Fibroblast of mammary gland (primary cell): ENCODE measurements at regions not wholly inside any gene's neighbourhood (a gene's known extent, or its start where the extent isn't known, plus 50 kb on each side); places are given as distances from the start of the nearest gene placed in this dataset.
A peak's percentile ranks its signal among the peaks of the same experiment; 100 is the strongest.

ENCODE experiments used
- DNase-seq: peaks from one replicate; pipeline ENCODE4 v3.0.0-alpha.2; 2010; ENCODE audit warnings: low read depth
- H3K4me3 ChIP-seq: 2 replicates; pipeline ENCODE4 v1.5.1; 2011; ENCODE audit warnings: low read depth, mild to moderate bottlenecking, low read length, moderate library complexity; ENCODE audit not compliant: control insufficient read depth
- TF ChIP-seq, protein P1 (sequence below): conservative IDR thresholded peaks from 2 replicates; pipeline ENCODE4 v1.5.1; 2011; ENCODE audit warnings: low read depth, low read length, inconsistent platforms; ENCODE audit not compliant: control insufficient read depth, insufficient read depth

DNA sequence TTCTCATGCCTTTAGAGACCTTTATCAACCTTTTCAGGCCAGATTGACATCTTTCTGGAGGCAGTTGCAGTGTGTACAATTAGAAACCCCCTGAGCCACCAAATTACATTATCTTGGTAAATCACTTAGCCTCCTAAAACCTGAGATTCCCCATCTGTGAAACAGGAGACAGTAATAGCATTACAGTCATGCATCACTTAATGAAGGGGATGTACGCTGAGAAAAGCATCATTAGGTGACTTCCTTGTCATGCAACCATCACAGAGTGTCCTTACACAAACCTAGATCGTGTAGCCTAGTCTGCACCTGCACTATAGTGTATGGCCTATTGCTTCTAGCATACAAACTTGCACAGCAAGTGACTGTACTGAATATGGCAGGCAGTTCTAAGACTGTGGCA is 400.8 kb upstream of the CNTN3 start:
- TF ChIP-seq, protein P1, sequence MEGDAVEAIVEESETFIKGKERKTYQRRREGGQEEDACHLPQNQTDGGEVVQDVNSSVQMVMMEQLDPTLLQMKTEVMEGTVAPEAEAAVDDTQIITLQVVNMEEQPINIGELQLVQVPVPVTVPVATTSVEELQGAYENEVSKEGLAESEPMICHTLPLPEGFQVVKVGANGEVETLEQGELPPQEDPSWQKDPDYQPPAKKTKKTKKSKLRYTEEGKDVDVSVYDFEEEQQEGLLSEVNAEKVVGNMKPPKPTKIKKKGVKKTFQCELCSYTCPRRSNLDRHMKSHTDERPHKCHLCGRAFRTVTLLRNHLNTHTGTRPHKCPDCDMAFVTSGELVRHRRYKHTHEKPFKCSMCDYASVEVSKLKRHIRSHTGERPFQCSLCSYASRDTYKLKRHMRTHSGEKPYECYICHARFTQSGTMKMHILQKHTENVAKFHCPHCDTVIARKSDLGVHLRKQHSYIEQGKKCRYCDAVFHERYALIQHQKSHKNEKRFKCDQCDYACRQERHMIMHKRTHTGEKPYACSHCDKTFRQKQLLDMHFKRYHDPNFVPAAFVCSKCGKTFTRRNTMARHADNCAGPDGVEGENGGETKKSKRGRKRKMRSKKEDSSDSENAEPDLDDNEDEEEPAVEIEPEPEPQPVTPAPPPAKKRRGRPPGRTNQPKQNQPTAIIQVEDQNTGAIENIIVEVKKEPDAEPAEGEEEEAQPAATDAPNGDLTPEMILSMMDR = no peak
- H3K4me3 ChIP-seq = no peak overlapping the region
- DNase-seq = no peak

DNA sequence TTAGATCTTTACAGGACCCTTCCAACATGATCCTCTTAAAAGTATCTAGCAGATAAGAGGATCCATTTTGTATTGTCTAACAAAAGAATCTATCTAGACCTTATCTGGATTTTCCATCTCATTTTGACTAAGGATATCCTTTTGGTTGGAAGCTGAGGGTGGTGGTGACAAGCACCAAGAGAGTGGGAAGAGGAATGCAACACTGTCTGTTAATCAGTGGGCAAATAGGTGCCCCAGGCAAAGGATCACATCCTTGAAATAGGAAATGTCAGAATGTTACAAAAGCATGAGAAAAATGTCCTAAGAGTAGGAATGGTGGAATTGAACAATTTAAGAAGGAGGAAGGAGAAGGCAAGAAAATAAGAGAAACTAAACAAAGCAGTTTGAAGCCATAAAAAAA is 420.7 kb upstream of the CNTN3 start:
- no peak for DNase-seq
- TF ChIP-seq, protein P1 = no peak

DNA sequence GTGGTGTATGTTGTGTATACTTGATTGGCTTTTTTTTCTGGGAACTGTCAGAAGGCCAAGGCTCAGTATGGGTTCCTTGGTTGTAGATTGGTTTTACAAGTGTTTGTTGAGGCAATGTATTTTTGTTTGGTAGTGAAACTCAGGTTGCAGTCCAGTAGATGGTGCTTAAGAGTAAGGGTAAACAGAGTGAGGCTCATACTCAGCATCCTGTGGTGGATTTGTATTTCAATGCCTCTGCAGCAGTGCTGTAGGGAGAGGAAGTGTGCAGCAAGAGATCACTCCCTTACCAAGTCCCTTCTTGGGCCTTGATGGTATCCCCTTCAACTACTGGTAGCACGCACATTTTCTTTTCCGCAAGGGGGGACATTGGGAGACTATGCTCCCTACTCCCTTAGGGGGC is 428.5 kb upstream of the CNTN3 start:
- TF ChIP-seq, protein P1 = no peak

More for the DNA sequence above, 420.7 kb upstream of the CNTN3 start:
- H3K4me3 ChIP-seq = no peak overlapping the region

DNA sequence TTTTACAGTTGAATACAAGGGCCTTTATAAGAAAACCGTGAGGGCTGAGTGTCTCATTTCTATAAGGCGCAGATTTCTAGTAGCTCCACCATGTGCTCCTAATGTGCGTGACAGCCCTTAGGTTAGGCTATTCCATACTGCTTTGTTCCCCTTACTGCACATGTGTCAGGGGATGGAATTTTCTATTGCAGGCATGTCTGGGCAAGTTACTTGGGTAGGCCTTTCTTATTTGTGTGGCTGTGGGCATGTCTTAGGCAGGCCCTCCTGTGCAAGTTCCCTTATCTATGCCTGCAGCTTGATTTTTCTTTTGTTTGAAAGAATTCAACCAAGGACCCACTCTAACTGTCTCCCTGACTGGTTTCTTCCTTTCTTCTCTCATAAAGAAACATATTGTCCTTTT is 434.2 kb upstream of the CNTN3 start:
- TF ChIP-seq, protein P1 = no peak
- peak; percentile 0 for DNase-seq
- no peak overlapping the region for H3K4me3 ChIP-seq

More for the DNA sequence above, 428.5 kb upstream of the CNTN3 start:
- no peak for DNase-seq
- no peak overlapping the region for H3K4me3 ChIP-seq

DNA sequence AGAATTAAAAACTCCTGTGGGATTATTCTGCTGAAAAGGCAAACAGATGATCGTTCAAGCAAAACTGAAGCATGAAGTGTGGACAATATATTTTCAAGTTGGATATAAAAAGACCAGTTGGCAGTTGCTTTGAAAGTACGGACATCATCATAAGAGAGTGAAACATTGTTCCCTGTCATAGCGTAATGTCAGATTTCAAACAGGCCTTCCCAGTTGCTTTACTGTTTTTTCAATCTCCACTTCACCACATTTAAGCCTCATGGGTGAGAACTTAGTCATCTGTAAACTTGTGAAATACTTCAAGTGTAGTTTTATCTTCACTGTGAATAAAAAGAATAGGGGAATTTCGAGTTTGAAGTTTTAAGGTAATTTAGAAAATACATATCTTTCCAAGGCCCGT is 435.1 kb upstream of the CNTN3 start:
- H3K4me3 ChIP-seq = no peak overlapping the region
- TF ChIP-seq, protein P1 = no peak

DNA sequence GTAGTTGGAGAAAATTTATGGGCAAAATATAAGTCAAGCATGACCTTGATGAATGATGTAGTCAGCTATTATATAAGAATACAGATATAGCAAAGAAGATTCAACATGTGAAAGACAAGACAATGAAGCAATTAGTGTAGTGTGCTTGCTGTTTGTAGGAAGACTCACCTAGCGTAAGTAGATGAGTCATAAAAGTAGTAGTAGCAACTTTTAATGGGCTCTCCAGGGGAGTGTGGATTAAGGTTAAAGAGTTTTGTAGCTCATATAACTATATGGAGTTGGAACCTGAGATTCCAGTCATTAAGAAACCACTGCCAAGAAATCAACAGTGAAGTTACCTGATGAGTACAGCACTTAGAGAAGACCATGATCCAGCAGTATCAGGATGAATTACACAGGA is 444.7 kb upstream of the CNTN3 start:
- TF ChIP-seq, protein P1 = no peak
- H3K4me3 ChIP-seq = no peak overlapping the region
- no peak for DNase-seq

More for the DNA sequence above, 435.1 kb upstream of the CNTN3 start:
- DNase-seq = no peak

DNA sequence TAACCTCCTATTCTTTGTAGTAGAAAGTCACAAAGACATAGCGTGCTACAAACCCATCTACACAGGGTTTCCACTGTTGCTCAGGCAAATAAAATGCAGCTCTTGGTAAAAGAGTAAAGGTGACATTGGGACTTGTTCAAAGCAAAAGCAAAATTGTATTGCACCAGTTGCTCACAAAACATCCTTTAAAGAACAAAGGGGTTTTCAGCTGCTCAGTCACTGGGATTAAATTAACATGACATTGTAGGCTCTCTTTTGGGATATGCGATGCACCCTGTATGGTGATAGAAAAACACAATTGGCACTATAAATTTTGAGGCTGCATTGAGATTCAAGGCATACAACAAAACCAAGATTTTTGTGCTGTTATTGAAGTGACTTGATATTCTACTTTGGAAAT is 447.3 kb upstream of the CNTN3 start:
- TF ChIP-seq, protein P1 = no peak
- no peak overlapping the region for H3K4me3 ChIP-seq
- no peak for DNase-seq
